ENCODE measurements at regions not wholly inside any gene's neighbourhood (a gene's known extent, or its start where the extent isn't known, plus 50 kb on each side); places are given as distances from the start of the nearest gene placed in this dataset.

GRCh38 chr2:194264586-194264985, 1392.4 kb upstream of the SLC39A10 start:
- no peak overlapping the region for H3K4me3 ChIP-seq (ENCODE audit: low read depth, low read length)
- no peak for TF ChIP-seq CTCF (IDR thresholded peaks at IDR 0.05; ENCODE audit: borderline replicate concordance, insufficient read depth, low read depth, low read length)

- TF ChIP-seq CTCF (IDR thresholded peaks at IDR 0.05; ENCODE audit: borderline replicate concordance, insufficient read depth, low read depth, low read length), result no peak
- no peak overlapping the region for H3K4me3 ChIP-seq (ENCODE audit: low read depth, low read length)
These were observed 1396.8 kb upstream of the SLC39A10 start for GRCh38 chr2:194260185-194260584.

- no peak overlapping the region for H3K4me3 ChIP-seq (ENCODE audit: low read depth, low read length)
- TF ChIP-seq CTCF (IDR thresholded peaks at IDR 0.05; ENCODE audit: borderline replicate concordance, insufficient read depth, low read depth, low read length), result no peak
These were observed 1399.9 kb upstream of the SLC39A10 start for GRCh38 chr2:194257095-194257494.

- H3K4me3 ChIP-seq (ENCODE audit: low read depth, low read length), result no peak overlapping the region
- no peak for TF ChIP-seq CTCF (IDR thresholded peaks at IDR 0.05; ENCODE audit: borderline replicate concordance, insufficient read depth, low read depth, low read length)
These were observed 1403.3 kb upstream of the SLC39A10 start for GRCh38 chr2:194253528-194254259.

GRCh38 chr2:194252127-194252526, 1404.9 kb upstream of the SLC39A10 start:
- H3K4me3 ChIP-seq (ENCODE audit: low read depth, low read length), result no peak overlapping the region
- no peak for TF ChIP-seq CTCF (IDR thresholded peaks at IDR 0.05; ENCODE audit: borderline replicate concordance, insufficient read depth, low read depth, low read length)

- no peak overlapping the region for H3K4me3 ChIP-seq (ENCODE audit: low read depth, low read length)
- no peak for TF ChIP-seq CTCF (IDR thresholded peaks at IDR 0.05; ENCODE audit: borderline replicate concordance, insufficient read depth, low read depth, low read length)
These were observed 1424.4 kb upstream of the SLC39A10 start for GRCh38 chr2:194232600-194232999.

- no peak overlapping the region for H3K4me3 ChIP-seq (ENCODE audit: low read depth, low read length)
- no peak for TF ChIP-seq CTCF (IDR thresholded peaks at IDR 0.05; ENCODE audit: borderline replicate concordance, insufficient read depth, low read depth, low read length)
These were observed 1433.8 kb upstream of the SLC39A10 start for GRCh38 chr2:194223218-194223617.
